Inferior parietal cortex (tissue), 1 donor: ENCODE measurements at regions not wholly inside any gene's neighbourhood (a gene's known extent, or its start where the extent isn't known, plus 50 kb on each side); places are given as distances from the start of the nearest gene placed in this dataset.
"Not testable (repeated sequence)": the region's sequence is repeated elsewhere in the genome, so short reads cannot be mapped to it uniquely, and the experiment has no call there.

Experiments used
- DNase-seq: peaks from one replicate; pipeline ENCODE4 v3.0.0-alpha.2; 2016; ENCODE audit errors: extremely low spot score

- DNase-seq, result peak; percentile 1
Observed at GRCh38 chrX:66110112-66110511, 53.9 kb upstream of the HEPH start.

GRCh38 chrX:66107860-66108259, 56.2 kb upstream of the HEPH start:
- not testable (repeated sequence) for DNase-seq

GRCh38 chrX:66102398-66102797, 61.6 kb upstream of the HEPH start:
- DNase-seq, result not testable (repeated sequence)

GRCh38 chrX:66098162-66098561, 58.3 kb upstream of the VSIG4 start:
- no peak for DNase-seq

GRCh38 chrX:66096987-66097386, 57.1 kb upstream of the VSIG4 start:
- DNase-seq, result not testable (repeated sequence)

- not testable (repeated sequence) for DNase-seq
Observed at GRCh38 chrX:66090004-66090403, 50.1 kb upstream of the VSIG4 start.
